Fibroblast of the aortic adventitia (primary cell): ENCODE measurements at regions not wholly inside any gene's neighbourhood (a gene's known extent, or its start where the extent isn't known, plus 50 kb on each side); places are given as distances from the start of the nearest gene placed in this dataset.

Source experiments
- DNase-seq: peaks from one replicate; pipeline ENCODE4 v3.0.0-alpha.2; 2010; ENCODE audit warnings: low read depth
- H3K4me3 ChIP-seq: 2 replicates; pipeline ENCODE4 v1.5.1; 2011; ENCODE audit warnings: low read depth, mild to moderate bottlenecking, control low read depth, low read length, moderate library complexity
- TF ChIP-seq, protein P1 (sequence below): IDR thresholded peaks from 2 replicates; pipeline ENCODE4 v1.5.1; 2011; ENCODE audit warnings: mild to moderate bottlenecking, low read length, control low read depth, inconsistent platforms; ENCODE audit not compliant: insufficient read depth

DNA sequence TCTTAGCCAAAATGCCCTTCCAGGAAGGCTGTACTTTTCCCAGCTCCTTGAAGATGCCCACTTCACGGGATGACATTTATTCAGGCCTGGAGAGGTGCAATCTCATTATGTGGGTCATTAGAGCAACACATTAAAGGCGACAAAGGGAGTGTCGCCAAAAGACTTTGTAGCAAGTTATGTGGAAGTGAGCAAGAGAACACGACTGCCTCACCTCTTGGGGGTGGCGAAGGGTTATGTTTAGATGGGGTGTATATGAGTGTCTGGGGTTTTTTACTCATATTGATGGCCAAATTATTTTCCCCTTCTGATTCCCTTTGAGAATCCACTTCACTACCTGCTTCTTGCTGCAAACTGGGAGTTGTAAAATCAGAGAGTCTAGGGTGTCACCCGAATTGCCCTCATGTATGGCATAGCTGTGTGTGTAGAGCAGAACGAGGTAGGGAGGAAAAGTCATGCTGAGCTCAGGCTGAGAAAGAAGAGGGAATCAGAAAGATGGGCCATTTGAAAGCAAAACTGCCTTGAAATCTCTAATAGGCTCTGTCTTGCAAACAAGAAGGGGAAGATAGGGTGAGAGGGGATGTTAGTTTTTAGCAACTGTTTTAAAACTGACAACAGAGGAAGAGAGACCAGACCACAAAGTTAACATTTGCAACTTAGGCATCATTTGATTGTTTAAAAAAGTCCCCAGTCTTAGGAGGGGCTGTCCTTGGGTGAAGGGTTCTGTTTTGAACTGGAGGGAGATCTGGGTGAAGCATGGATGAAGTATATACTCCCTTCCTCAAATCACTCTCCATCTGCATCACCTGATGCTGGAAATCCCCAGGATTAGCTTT, 97.1 kb upstream of the IL12B start:
- no peak overlapping the region for H3K4me3 ChIP-seq
- no peak for DNase-seq
- TF ChIP-seq, protein P1, sequence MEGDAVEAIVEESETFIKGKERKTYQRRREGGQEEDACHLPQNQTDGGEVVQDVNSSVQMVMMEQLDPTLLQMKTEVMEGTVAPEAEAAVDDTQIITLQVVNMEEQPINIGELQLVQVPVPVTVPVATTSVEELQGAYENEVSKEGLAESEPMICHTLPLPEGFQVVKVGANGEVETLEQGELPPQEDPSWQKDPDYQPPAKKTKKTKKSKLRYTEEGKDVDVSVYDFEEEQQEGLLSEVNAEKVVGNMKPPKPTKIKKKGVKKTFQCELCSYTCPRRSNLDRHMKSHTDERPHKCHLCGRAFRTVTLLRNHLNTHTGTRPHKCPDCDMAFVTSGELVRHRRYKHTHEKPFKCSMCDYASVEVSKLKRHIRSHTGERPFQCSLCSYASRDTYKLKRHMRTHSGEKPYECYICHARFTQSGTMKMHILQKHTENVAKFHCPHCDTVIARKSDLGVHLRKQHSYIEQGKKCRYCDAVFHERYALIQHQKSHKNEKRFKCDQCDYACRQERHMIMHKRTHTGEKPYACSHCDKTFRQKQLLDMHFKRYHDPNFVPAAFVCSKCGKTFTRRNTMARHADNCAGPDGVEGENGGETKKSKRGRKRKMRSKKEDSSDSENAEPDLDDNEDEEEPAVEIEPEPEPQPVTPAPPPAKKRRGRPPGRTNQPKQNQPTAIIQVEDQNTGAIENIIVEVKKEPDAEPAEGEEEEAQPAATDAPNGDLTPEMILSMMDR = no peak

DNA sequence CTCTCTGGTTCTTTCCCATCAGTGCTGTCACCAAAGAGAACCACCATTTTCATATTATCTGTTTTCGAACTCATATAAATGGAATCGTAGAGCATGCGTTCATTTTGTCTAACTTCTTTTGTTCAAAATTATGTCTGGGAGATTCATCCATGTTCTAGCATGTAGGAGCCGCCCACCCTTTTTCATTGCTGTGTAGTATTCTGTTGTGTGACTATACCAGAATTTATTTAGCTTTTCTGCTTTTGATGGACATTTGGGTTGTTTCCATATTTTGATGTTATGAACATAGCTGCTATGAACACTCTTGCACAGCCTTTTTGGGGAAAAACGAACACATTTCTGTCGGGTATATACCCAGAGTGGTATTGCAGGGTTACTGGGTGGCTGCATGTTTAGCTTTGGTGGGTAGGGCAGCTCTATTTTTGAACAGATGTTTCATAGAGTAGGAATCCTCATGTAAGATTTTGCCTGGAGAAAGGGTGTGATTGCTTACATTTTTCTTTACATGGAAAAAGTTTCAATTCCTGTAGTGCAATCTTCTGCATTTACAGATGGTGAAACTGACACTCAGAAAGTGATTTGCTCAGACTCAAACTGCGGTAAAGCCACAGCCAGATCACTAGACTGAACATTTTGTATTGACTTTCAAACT, 100.2 kb upstream of the IL12B start:
- no peak for DNase-seq
- no peak overlapping the region for H3K4me3 ChIP-seq
- TF ChIP-seq, protein P1 = no peak

DNA sequence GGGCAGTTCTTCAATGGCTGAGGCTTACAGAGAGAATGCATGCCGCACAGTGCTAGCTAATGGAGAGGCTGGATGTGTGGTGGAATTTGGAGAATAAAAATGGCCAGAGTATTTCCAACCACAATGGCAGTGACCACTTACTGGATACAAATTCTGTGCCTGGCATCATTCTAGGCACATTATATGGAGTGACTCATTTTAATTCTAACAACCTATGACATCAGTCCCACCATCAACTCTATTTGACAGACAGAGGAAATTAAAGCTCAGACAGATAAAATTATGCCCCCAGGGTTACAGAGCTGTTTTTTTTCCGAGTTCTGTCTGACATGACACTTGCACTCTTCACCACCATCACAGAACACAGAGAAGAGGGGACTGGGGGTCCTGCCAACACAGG, 105.6 kb upstream of the IL12B start:
- DNase-seq = no peak
- TF ChIP-seq, protein P1 = no peak
- no peak overlapping the region for H3K4me3 ChIP-seq

DNA sequence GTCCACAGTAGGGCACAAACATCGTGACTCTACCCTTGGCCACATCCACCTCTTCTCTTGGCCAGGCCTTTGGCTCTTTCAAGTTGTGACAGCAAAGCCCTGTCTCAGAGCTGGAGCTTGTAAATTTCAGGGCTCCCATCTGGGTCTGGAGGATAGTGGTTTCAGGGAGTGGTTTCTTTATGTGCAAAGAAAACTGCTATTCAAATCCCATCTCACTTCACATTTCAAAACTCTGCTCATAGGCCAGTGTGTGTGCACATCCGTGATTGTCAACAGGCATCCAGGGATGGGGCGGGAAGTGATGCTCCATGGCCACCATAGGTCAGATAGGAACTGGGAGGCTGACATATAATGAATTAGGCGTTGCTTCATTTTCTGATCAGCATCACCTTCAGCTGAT, 107.8 kb upstream of the IL12B start:
- DNase-seq = no peak
- no peak overlapping the region for H3K4me3 ChIP-seq
- TF ChIP-seq, protein P1 = no peak

DNA sequence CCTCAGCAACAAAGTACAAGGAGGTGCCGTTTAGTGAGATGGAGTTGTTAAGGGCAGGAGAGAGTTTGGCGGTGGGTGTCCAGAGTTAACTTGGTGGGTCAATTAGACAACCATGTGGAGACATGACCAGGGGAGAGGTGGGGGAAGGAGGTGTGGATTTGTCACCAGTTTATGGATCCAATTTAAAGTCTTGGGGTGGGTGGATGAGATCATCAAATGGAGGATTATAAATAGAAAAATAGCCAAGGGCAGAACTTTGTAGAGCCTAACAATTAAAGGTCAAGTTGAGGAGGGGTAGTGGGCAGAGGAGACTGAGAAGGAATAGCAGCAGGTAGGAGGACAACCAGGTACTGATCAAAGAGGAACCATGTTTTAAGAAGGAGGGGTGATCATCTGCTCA, 108.7 kb upstream of the IL12B start:
- no peak overlapping the region for H3K4me3 ChIP-seq
- TF ChIP-seq, protein P1 = no peak
- no peak for DNase-seq

DNA sequence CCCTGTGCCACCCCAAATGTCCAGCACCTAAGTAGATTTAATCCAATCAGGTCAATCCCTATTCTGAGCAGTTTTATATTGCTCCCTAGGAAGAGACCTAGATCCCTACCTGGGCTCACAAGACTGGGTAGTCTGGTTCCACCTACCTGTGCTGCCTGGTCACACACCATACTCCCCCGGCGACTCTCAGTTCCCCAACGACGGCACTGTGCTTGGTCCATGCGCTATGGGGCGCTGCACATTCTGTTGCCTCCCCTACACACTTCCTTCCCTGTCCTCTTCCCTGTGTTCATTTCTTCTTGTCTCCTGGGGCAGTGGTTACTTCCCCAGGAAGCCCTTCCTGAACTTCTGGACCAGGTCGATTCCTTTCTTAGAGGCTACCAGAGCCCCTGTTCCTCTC, 109.9 kb upstream of the IL12B start:
- no peak overlapping the region for H3K4me3 ChIP-seq
- TF ChIP-seq, protein P1 = no peak
- DNase-seq = no peak
